ENCODE measurements at regions not wholly inside any gene's neighbourhood (a gene's known extent, or its start where the extent isn't known, plus 50 kb on each side); places are given as distances from the start of the nearest gene placed in this dataset.

- H3K9me3 ChIP-seq (ENCODE audit: low read length): no peaks in the 10 kb centered on the region
- H3K4me1 ChIP-seq (ENCODE audit: insufficient read depth, low read length): no peaks in the 10 kb centered on the region
- H3K9ac ChIP-seq (ENCODE audit: low read length): no peak overlapping the region
- no peaks in the 10 kb centered on the region for H3K36me3 ChIP-seq (ENCODE audit: insufficient read depth, low read length)
- H3K4me3 ChIP-seq (ENCODE audit: low read depth in 1 of 2, low read length in 2 of 2): no peak overlapping the region
- H3K27me3 ChIP-seq (ENCODE audit: control insufficient read depth in 1 of 2, insufficient read depth in 2 of 2, low read length in 2 of 2): peaks cover 0 to 4% of the 10 kb centered on the region in 2 donors
- no peak overlapping the region for H3K27ac ChIP-seq (ENCODE audit: low read depth, low read length)
Observed at GRCh38 chr3:182692021-182692420, 101.3 kb upstream of the ATP11B start.

- H3K9me3 ChIP-seq (ENCODE audit: low read length): no peaks in the 10 kb centered on the region
- no peak overlapping the region for H3K4me3 ChIP-seq (ENCODE audit: low read depth in 1 of 2, low read length in 2 of 2)
- no peak overlapping the region for H3K27ac ChIP-seq (ENCODE audit: low read depth, low read length)
- H3K27me3 ChIP-seq (ENCODE audit: control insufficient read depth in 1 of 2, insufficient read depth in 2 of 2, low read length in 2 of 2): no peaks in the 10 kb centered on the region
- H3K36me3 ChIP-seq (ENCODE audit: insufficient read depth, low read length): no peaks in the 10 kb centered on the region
- no peak overlapping the region for H3K9ac ChIP-seq (ENCODE audit: low read length)
- no peaks in the 10 kb centered on the region for H3K4me1 ChIP-seq (ENCODE audit: insufficient read depth, low read length)
Observed at GRCh38 chr3:182692695-182693094, 100.6 kb upstream of the ATP11B start.

DNA sequence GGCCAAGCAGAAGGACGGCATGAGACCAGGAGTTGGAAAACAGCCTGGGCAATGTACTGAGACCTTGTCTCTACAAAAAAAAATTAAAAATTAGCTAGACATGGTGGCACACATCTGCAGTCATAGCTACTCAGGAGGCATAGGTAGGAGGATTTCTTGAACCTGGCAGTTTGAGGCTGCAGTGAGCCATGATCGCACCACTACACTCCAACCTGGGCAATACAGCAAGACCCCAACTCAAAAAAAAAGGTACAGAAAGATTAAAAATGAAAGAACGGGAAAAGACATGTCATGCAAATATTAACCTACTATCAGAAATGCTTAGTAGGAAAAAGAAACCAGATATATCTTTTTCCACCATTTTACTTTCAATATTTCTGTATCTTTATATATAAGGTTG is 99.6 kb upstream of the ATP11B start:
- H3K4me1 ChIP-seq (ENCODE audit: insufficient read depth, low read length): no peaks in the 10 kb centered on the region
- H3K9me3 ChIP-seq (ENCODE audit: low read length): no peaks in the 10 kb centered on the region
- H3K9ac ChIP-seq (ENCODE audit: low read length): no peak overlapping the region
- no peaks in the 10 kb centered on the region for H3K36me3 ChIP-seq (ENCODE audit: insufficient read depth, low read length)
- H3K4me3 ChIP-seq (ENCODE audit: low read depth in 1 of 2, low read length in 2 of 2): no peak overlapping the region
- no peak overlapping the region for H3K27ac ChIP-seq (ENCODE audit: low read depth, low read length)
- H3K27me3 ChIP-seq (ENCODE audit: control insufficient read depth in 1 of 2, insufficient read depth in 2 of 2, low read length in 2 of 2): no peaks in the 10 kb centered on the region

- Histone ChIP-seq H3K9me3 (ENCODE audit: low read length) (no peaks in the 10 kb centered on the region), H3K36me3 (ENCODE audit: insufficient read depth, low read length) (no peaks in the 10 kb centered on the region), H3K4me3 (ENCODE audit: low read depth in 1 of 2, low read length in 2 of 2) (no peak overlapping the region)
Observed at GRCh38 chr3:182696916-182697315, 96.4 kb upstream of the ATP11B start.

GRCh38 chr3:182697345-182697919 is 95.9 kb upstream of the ATP11B start:
- Histone ChIP-seq H3K27ac (ENCODE audit: low read depth, low read length) (no peak overlapping the region), H3K4me3 (ENCODE audit: low read depth in 1 of 2, low read length in 2 of 2) (no peak overlapping the region), H3K4me1 (ENCODE audit: insufficient read depth, low read length) (no peaks in the 10 kb centered on the region), H3K9me3 (ENCODE audit: low read length) (no peaks in the 10 kb centered on the region), H3K27me3 (ENCODE audit: control insufficient read depth in 1 of 2, insufficient read depth in 2 of 2, low read length in 2 of 2) (no peaks in the 10 kb centered on the region), H3K9ac (ENCODE audit: low read length) (no peak overlapping the region), H3K36me3 (ENCODE audit: insufficient read depth, low read length) (no peaks in the 10 kb centered on the region)

More at GRCh38 chr3:182696916-182697315, 96.4 kb upstream of the ATP11B start:
- no peak overlapping the region for H3K27ac ChIP-seq (ENCODE audit: low read depth, low read length)
- no peaks in the 10 kb centered on the region for H3K4me1 ChIP-seq (ENCODE audit: insufficient read depth, low read length)
- no peak overlapping the region for H3K9ac ChIP-seq (ENCODE audit: low read length)
- no peaks in the 10 kb centered on the region for H3K27me3 ChIP-seq (ENCODE audit: control insufficient read depth in 1 of 2, insufficient read depth in 2 of 2, low read length in 2 of 2)

- Histone ChIP-seq H3K9ac (ENCODE audit: low read length) (no peak overlapping the region), H3K4me3 (ENCODE audit: low read depth in 1 of 2, low read length in 2 of 2) (no peak overlapping the region), H3K36me3 (ENCODE audit: insufficient read depth, low read length) (no peaks in the 10 kb centered on the region), H3K27me3 (ENCODE audit: control insufficient read depth in 1 of 2, insufficient read depth in 2 of 2, low read length in 2 of 2) (no peaks in the 10 kb centered on the region), H3K9me3 (ENCODE audit: low read length) (no peaks in the 10 kb centered on the region), H3K4me1 (ENCODE audit: insufficient read depth, low read length) (no peaks in the 10 kb centered on the region), H3K27ac (ENCODE audit: low read depth, low read length) (no peak overlapping the region)
Observed at GRCh38 chr3:182698078-182698477, 95.2 kb upstream of the ATP11B start.

- no peak overlapping the region for H3K27ac ChIP-seq (ENCODE audit: low read depth, low read length)
- H3K27me3 ChIP-seq (ENCODE audit: control insufficient read depth in 1 of 2, insufficient read depth in 2 of 2, low read length in 2 of 2): no peaks in the 10 kb centered on the region
Observed at GRCh38 chr3:182699550-182700170, 93.6 kb upstream of the ATP11B start.

GRCh38 chr3:182702216-182702615 is 91.1 kb upstream of the ATP11B start:
- Histone ChIP-seq H3K27ac (ENCODE audit: low read depth, low read length) (no peak overlapping the region), H3K27me3 (ENCODE audit: control insufficient read depth in 1 of 2, insufficient read depth in 2 of 2, low read length in 2 of 2) (no peaks in the 10 kb centered on the region), H3K36me3 (ENCODE audit: insufficient read depth, low read length) (no peaks in the 10 kb centered on the region), H3K9me3 (ENCODE audit: low read length) (no peaks in the 10 kb centered on the region), H3K9ac (ENCODE audit: low read length) (no peak overlapping the region), H3K4me3 (ENCODE audit: low read depth in 1 of 2, low read length in 2 of 2) (no peak overlapping the region), H3K4me1 (ENCODE audit: insufficient read depth, low read length) (no peaks in the 10 kb centered on the region)

More at GRCh38 chr3:182699550-182700170, 93.6 kb upstream of the ATP11B start:
- Histone ChIP-seq H3K4me1 (ENCODE audit: insufficient read depth, low read length) (no peaks in the 10 kb centered on the region), H3K4me3 (ENCODE audit: low read depth in 1 of 2, low read length in 2 of 2) (no peak overlapping the region), H3K36me3 (ENCODE audit: insufficient read depth, low read length) (no peaks in the 10 kb centered on the region), H3K9me3 (ENCODE audit: low read length) (no peaks in the 10 kb centered on the region), H3K9ac (ENCODE audit: low read length) (no peak overlapping the region)

DNA sequence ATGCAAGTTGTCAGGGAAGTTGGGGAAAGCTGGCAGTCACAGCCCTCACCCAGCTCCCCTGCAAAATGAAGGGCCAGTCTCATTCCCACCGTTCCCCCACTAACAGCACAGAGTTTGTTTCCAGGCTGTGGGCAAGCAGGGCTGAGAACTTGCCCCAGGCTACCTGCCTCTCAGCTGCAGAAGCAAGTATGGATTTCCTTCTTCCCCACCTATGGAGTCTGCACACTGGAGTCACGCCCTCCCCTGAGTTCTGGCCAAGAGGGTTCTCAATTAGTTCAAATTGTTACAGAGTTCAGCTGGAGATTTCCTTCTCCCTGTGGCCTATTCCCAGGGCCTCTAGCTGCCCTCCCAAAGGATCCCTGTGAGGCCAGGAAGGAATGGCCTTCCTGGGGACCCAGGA is 90.1 kb upstream of the ATP11B start:
- H3K36me3 ChIP-seq (ENCODE audit: insufficient read depth, low read length): no peaks in the 10 kb centered on the region
- no peaks in the 10 kb centered on the region for H3K27me3 ChIP-seq (ENCODE audit: control insufficient read depth in 1 of 2, insufficient read depth in 2 of 2, low read length in 2 of 2)
- H3K27ac ChIP-seq (ENCODE audit: low read depth, low read length): no peak overlapping the region
- no peak overlapping the region for H3K9ac ChIP-seq (ENCODE audit: low read length)
- H3K9me3 ChIP-seq (ENCODE audit: low read length): no peaks in the 10 kb centered on the region
- H3K4me3 ChIP-seq (ENCODE audit: low read depth in 1 of 2, low read length in 2 of 2): no peak overlapping the region
- no peaks in the 10 kb centered on the region for H3K4me1 ChIP-seq (ENCODE audit: insufficient read depth, low read length)

DNA sequence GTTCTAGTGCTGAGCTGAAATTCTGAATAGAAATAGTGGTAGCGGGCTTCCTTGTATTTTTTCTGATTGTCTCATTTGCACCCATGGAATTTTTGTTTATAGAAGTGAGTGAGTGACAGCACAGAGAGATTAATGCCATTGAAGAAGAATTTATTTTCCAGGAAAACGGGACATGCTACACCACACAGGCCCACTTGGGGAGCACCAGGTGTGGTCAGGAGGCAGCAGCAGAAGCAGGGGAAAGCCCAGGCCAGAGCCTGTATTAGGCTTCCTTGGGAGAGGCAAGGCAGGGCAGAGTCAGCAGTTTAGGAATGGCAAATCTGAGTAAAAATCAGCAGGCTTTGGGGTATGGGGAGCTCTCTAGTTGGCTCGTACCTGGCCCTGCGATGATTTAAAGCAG is 88.4 kb upstream of the ATP11B start:
- no peak overlapping the region for H3K4me3 ChIP-seq (ENCODE audit: low read depth in 1 of 2, low read length in 2 of 2)
- no peaks in the 10 kb centered on the region for H3K27me3 ChIP-seq (ENCODE audit: control insufficient read depth in 1 of 2, insufficient read depth in 2 of 2, low read length in 2 of 2)
- no peaks in the 10 kb centered on the region for H3K4me1 ChIP-seq (ENCODE audit: insufficient read depth, low read length)
- no peak overlapping the region for H3K27ac ChIP-seq (ENCODE audit: low read depth, low read length)
- no peaks in the 10 kb centered on the region for H3K36me3 ChIP-seq (ENCODE audit: insufficient read depth, low read length)
- H3K9me3 ChIP-seq (ENCODE audit: low read length): no peaks in the 10 kb centered on the region
- no peak overlapping the region for H3K9ac ChIP-seq (ENCODE audit: low read length)

DNA sequence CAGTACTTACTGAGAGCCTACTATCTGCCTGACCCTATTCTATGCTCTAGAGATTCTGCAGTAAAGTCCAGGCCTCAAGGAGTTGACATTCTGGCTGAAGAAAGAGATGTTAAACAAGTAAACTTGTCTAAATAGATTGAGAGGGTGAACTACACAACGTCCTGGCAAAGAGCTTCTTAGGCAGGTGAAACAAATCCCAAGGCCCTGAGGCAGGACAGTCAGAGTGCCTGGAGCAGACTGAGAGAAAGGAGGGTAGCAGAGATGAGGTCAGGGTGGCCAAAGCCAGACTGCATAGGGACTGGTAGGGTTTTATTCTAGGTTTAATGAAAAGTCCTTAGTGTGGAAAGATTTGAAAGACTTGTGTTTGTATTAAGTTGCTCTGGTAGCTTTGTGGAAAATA is 84.5 kb upstream of the ATP11B start:
- no peak overlapping the region for H3K4me3 ChIP-seq (ENCODE audit: low read depth in 1 of 2, low read length in 2 of 2)
- H3K9ac ChIP-seq (ENCODE audit: low read length): no peak overlapping the region
- H3K36me3 ChIP-seq (ENCODE audit: insufficient read depth, low read length): no peaks in the 10 kb centered on the region
- H3K4me1 ChIP-seq (ENCODE audit: insufficient read depth, low read length): no peaks in the 10 kb centered on the region
- no peaks in the 10 kb centered on the region for H3K9me3 ChIP-seq (ENCODE audit: low read length)
- H3K27ac ChIP-seq (ENCODE audit: low read depth, low read length): no peak overlapping the region
- H3K27me3 ChIP-seq (ENCODE audit: control insufficient read depth in 1 of 2, insufficient read depth in 2 of 2, low read length in 2 of 2): no peaks in the 10 kb centered on the region

DNA sequence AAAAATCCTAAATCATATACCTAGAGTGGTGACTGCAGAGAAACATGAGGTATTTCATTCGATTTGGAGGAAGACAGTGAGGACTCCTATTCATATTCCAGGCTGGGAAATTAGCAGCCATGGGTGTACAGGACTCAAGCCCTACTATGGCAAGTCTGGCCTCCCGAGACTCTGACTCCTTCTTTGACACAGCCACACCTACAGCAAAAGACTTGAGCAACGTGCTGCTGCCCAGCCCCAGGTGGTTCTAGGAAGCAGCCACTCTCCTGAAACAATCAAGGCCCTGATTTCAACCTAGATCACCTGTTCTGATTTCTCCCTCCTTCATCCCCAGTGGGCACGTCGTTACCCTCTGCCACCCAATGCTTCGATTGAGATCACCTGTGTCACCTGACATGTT is 84.0 kb upstream of the ATP11B start:
- Histone ChIP-seq H3K9me3 (ENCODE audit: low read length) (no peaks in the 10 kb centered on the region), H3K36me3 (ENCODE audit: insufficient read depth, low read length) (no peaks in the 10 kb centered on the region), H3K27me3 (ENCODE audit: control insufficient read depth in 1 of 2, insufficient read depth in 2 of 2, low read length in 2 of 2) (no peaks in the 10 kb centered on the region), H3K9ac (ENCODE audit: low read length) (no peak overlapping the region), H3K4me3 (ENCODE audit: low read depth in 1 of 2, low read length in 2 of 2) (no peak overlapping the region), H3K27ac (ENCODE audit: low read depth, low read length) (no peak overlapping the region), H3K4me1 (ENCODE audit: insufficient read depth, low read length) (no peaks in the 10 kb centered on the region)
